HepG2 (cell line): ENCODE measurements at regions not wholly inside any gene's neighbourhood (a gene's known extent, or its start where the extent isn't known, plus 50 kb on each side); places are given as distances from the start of the nearest gene placed in this dataset.

Experiments
- ATAC-seq: fragments of 200-7000 bp; cut with Tn5 transposase; 3 replicates; pipeline ENCODE4 v1.9.1; 2020; ENCODE audit warnings: mild to moderate bottlenecking, moderate library complexity
- BruUV-seq: library from RNA; stranded (reverse); fragments of 400-500 nt; replicated peaks from 2 replicates; lab custom pipeline; 2021; lab: Mats Ljungman, UMichigan
- CTCF ChIA-PET: fragments of 300-600 bp; formaldehyde crosslinking; extraction: SDS; loops from one replicate; lab custom pipeline; 2021; ENCODE audit warnings: low total read pairs, inconsistent platforms, low intra/inter-chr PET ratio; lab: Yijun Ruan, JAX
- POLR2A ChIA-PET: fragments of 350-600 bp; sonication (Branson Sonifier 250); formaldehyde crosslinking; loops from one replicate; lab custom pipeline; 2020; ENCODE audit warnings: antibody characterized with exemption, inconsistent platforms; lab: Yijun Ruan, JAX
- DNase-seq: peaks from one replicate; pipeline ENCODE4 v3.0.0-alpha.2; 2015; ENCODE audit warnings: low spot score
- FAIRE-seq: peaks from 3 replicates; lab custom pipeline; 2011; peaks lifted over from hg19 to GRCh38; lab: Jason Lieb, UNC
- H2AFZ ChIP-seq: one replicate; pipeline ENCODE4 v1.6.1; 2011; ENCODE audit warnings: low read length, inconsistent platforms
- H3K27ac ChIP-seq: fragments of 300-600 bp; 3 replicates; pipeline ENCODE4 v1.8.0; 2011; ENCODE audit warnings: mixed run types, mild to moderate bottlenecking, mixed read lengths, low read length, inconsistent platforms; ENCODE audit not compliant: insufficient read depth; ENCODE audit errors: extremely low read length
- H3K27me3 ChIP-seq, 2 experiments: fragments of 200-600 bp in 1 of 2; 2 replicates in 1 of 2; 3 replicates in 1 of 2; pipeline versions ENCODE4 v1.6.0 to v1.8.0; 2011; ENCODE audit warnings: low read length in 2 of 2, mild to moderate bottlenecking in 2 of 2, moderate library complexity in 2 of 2, inconsistent platforms in 1 of 2; ENCODE audit not compliant: insufficient read depth in 2 of 2, control insufficient read depth in 1 of 2
- H3K36me3 ChIP-seq, 2 experiments: fragments of 200-600 bp in 1 of 2; replicated peaks in 1 of 2; 2 replicates in 1 of 2; 3 replicates in 1 of 2; pipeline versions ENCODE4 v1.5.1 to v1.8.0; 2011; ENCODE audit warnings: low read length in 2 of 2, inconsistent platforms in 1 of 2; ENCODE audit not compliant: insufficient read depth in 2 of 2, control insufficient read depth in 1 of 2
- H3K4me1 ChIP-seq: 2 replicates; pipeline ENCODE4 v1.5.1; 2012; ENCODE audit warnings: low read length, inconsistent platforms; ENCODE audit not compliant: insufficient read depth
- H3K4me2 ChIP-seq: 2 replicates; pipeline ENCODE4 v1.6.0; 2011; ENCODE audit warnings: low read depth, low read length, inconsistent platforms
- H3K4me3 ChIP-seq, 3 experiments: fragments of 200-600 bp in 1 of 3; sonication (generic), shearing (Covaris generic) in 1 of 3; replicated peaks in 1 of 3; 2 replicates each; pipeline ENCODE4 v1.5.1; 2011 to 2016; ENCODE audit warnings: low read length in 3 of 3, inconsistent platforms in 2 of 3, low read depth in 2 of 3, mild to moderate bottlenecking in 2 of 3, control low read depth in 1 of 3, mixed read lengths in 1 of 3; ENCODE audit not compliant: insufficient read depth in 1 of 3
- H3K79me2 ChIP-seq: one replicate; pipeline ENCODE4 v1.6.1; 2011; ENCODE audit warnings: low read length, inconsistent platforms; ENCODE audit not compliant: insufficient read depth
- H3K9ac ChIP-seq: 2 replicates; pipeline ENCODE4 v1.6.0; 2011; ENCODE audit warnings: mild to moderate bottlenecking, low read depth, low read length, inconsistent platforms; ENCODE audit not compliant: insufficient read depth
- H3K9me3 ChIP-seq: 2 replicates; pipeline ENCODE4 v1.5.1; 2012; ENCODE audit warnings: mild to moderate bottlenecking, low read length
- H4K20me1 ChIP-seq: 2 replicates; pipeline ENCODE4 v1.6.0; 2011; ENCODE audit warnings: inconsistent platforms, mild to moderate bottlenecking, low read length, moderate library complexity; ENCODE audit not compliant: insufficient read depth
- BCL3 ChIP-seq: sonication (generic); formaldehyde crosslinking; IDR thresholded peaks from 2 replicates; pipeline ENCODE4 v1.5.1; 2020; ENCODE audit warnings: mild to moderate bottlenecking, missing genetic modification reagents, moderate library complexity
- BORCS8-MEF2B ChIP-seq: sonication (generic); formaldehyde crosslinking; IDR thresholded peaks from 2 replicates; pipeline ENCODE4 v1.8.0; 2022; ENCODE audit warnings: mild to moderate bottlenecking, missing genetic modification reagents
- CEBPZ ChIP-seq: IDR thresholded peaks from 2 replicates; pipeline ENCODE4 v1.6.1; 2012; ENCODE audit warnings: low read length, improper control_type of control experiment
- DPF2 ChIP-seq: sonication (generic); formaldehyde crosslinking; IDR thresholded peaks from 2 replicates; pipeline ENCODE4 v1.4.0; 2020; ENCODE audit warnings: mild to moderate bottlenecking, low read depth, missing genetic modification reagents, borderline replicate concordance
- HNRNPUL1 ChIP-seq: fragments of 200-400 bp; formaldehyde crosslinking; IDR thresholded peaks from 2 replicates; pipeline ENCODE4 v1.6.1; 2017; ENCODE audit warnings: low read depth, mild to moderate bottlenecking, low read length, moderate library complexity
- JDP2 ChIP-seq: sonication (generic); formaldehyde crosslinking; IDR thresholded peaks from 2 replicates; pipeline ENCODE4 v1.8.1; 2022; ENCODE audit warnings: missing genetic modification reagents, borderline replicate concordance
- MED13 ChIP-seq: sonication (generic); formaldehyde crosslinking; IDR thresholded peaks from 2 replicates; pipeline ENCODE4 v1.5.0; 2020; ENCODE audit warnings: missing genetic modification reagents
- MTF1 ChIP-seq: sonication (generic); formaldehyde crosslinking; IDR thresholded peaks from 2 replicates; pipeline ENCODE4 v1.5.0; 2020; ENCODE audit warnings: missing genetic modification reagents
- THAP11 ChIP-seq: IDR thresholded peaks from 2 replicates; pipeline ENCODE4 v1.6.1; 2016; ENCODE audit warnings: missing biosample characterization, missing genetic modification reagents
- ZBTB49 ChIP-seq: sonication (generic); formaldehyde crosslinking; IDR thresholded peaks from 2 replicates; pipeline ENCODE4 v1.4.0; 2020; ENCODE audit warnings: missing genetic modification reagents, borderline replicate concordance
- ZNF530 ChIP-seq: sonication (generic); formaldehyde crosslinking; IDR thresholded peaks from 2 replicates; pipeline ENCODE4 v1.5.0; 2020; ENCODE audit warnings: low read depth, mild to moderate bottlenecking, missing genetic modification reagents
- ZNF598 ChIP-seq: sonication (generic); formaldehyde crosslinking; IDR thresholded peaks from 2 replicates; pipeline ENCODE4 v1.5.1; 2020; ENCODE audit warnings: mild to moderate bottlenecking, missing genetic modification reagents, borderline replicate concordance
- ZNF839 ChIP-seq: sonication (generic); formaldehyde crosslinking; IDR thresholded peaks from 2 replicates; pipeline ENCODE4 v1.4.0; 2020; ENCODE audit warnings: missing genetic modification reagents, mild to moderate bottlenecking, borderline replicate concordance
- WGBS: methylation state at CpG from one replicate; pipeline ENCODE4 v1.1.6; 2017; ENCODE audit warnings: low lambda C conversion rate; 5-methylcytosine and 5-hydroxymethylcytosine counted together
- in situ Hi-C: cut with HindIII; loops from 2 replicates; pipeline ENCODE4 v1.10.0; 2017; ENCODE audit warnings: low pct_unique_long_range_greater_than_20kb; ENCODE audit not compliant: extremely low pct_ligation_motif_present
- intact Hi-C: fragments of 100-400 bp; cut with micrococcal nuclease; formaldehyde crosslinking; loops from one replicate; pipeline ENCODE4 v1.10.0; 2022; ENCODE audit not compliant: unreplicated experiment

GRCh38 chr5:25669645-25670401 is 1025.0 kb upstream of the CDH10 start:
- in situ Hi-C loops = no loop called here
- FAIRE-seq = no peak
- WGBS = 0% methylated on average over 1 of the region's 1 CpG

More at GRCh38 chr5:25669645-25670401, 1025.0 kb upstream of the CDH10 start:
- Histone ChIP-seq H3K9ac (no peak overlapping the region), H3K9me3 (peaks cover 77% of the 10 kb centered on the region), H3K4me3 (no peak overlapping the region), H3K36me3 (no peaks in the 10 kb centered on the region), H3K27ac (no peak overlapping the region), H3K4me2 (no peak overlapping the region), H2AFZ (no peak overlapping the region)
- CTCF ChIA-PET = no interaction called here
- no peak for ATAC-seq
- intact Hi-C loops = no loop called here
- no peak for DNase-seq
- no TSS peak for BruUV-seq
- TF ChIP-seq JDP2 = no peak
- TF ChIP-seq ZNF598 (CRISPR knock-in tag) = no peak
- TF ChIP-seq THAP11 (CRISPR knock-in tag) = no peak
- TF ChIP-seq MTF1 (CRISPR knock-in tag) = no peak
- TF ChIP-seq DPF2 = no peak
- no peak for TF ChIP-seq HNRNPUL1
- no peak for TF ChIP-seq ZBTB49 (CRISPR knock-in tag)
- no peak for TF ChIP-seq MED13 (CRISPR knock-in tag)
- no peak for TF ChIP-seq BORCS8-MEF2B (CRISPR knock-in tag)
- TF ChIP-seq ZNF530 = no peak
- TF ChIP-seq CEBPZ = no peak
- no peak for TF ChIP-seq BCL3 (CRISPR knock-in tag)
- no peak for TF ChIP-seq ZNF839
- TF ChIP-seq, all 625 proteins: peak for 0
- Histone ChIP-seq H3K27me3 (no peaks in the 10 kb centered on the region), H3K79me2 (no peaks in the 10 kb centered on the region), H3K4me1 (no peaks in the 10 kb centered on the region), H4K20me1 (no peaks in the 10 kb centered on the region)
- POLR2A ChIA-PET = no interaction called here
